ENCODE measurements at regions not wholly inside any gene's neighbourhood (a gene's known extent, or its start where the extent isn't known, plus 50 kb on each side); places are given as distances from the start of the nearest gene placed in this dataset.
"Not testable (repeated sequence)": the region's sequence is repeated elsewhere in the genome, so short reads cannot be mapped to it uniquely, and the experiment has no call there.

DNA sequence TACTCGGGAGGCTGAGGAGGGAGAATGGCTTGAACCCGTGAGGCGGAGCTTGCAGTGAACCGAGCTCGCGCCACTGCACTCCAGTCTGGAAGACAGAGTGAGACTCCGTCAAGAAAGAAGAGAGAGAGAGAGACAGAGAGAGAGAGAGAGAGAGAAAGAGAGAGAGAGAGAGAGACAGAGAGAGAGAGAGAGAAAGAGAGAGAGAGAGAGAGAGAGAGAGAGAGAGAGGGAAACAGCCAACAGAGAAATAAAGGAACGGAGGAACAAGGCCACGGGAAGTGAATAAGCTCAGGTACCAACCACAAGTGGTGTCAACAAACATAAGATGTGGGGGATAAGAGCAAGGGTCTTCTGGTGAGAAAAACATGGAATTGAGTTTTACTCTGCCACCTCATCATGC is 71.5 kb upstream of the LSM6 start:
- TF ChIP-seq, protein P1, sequence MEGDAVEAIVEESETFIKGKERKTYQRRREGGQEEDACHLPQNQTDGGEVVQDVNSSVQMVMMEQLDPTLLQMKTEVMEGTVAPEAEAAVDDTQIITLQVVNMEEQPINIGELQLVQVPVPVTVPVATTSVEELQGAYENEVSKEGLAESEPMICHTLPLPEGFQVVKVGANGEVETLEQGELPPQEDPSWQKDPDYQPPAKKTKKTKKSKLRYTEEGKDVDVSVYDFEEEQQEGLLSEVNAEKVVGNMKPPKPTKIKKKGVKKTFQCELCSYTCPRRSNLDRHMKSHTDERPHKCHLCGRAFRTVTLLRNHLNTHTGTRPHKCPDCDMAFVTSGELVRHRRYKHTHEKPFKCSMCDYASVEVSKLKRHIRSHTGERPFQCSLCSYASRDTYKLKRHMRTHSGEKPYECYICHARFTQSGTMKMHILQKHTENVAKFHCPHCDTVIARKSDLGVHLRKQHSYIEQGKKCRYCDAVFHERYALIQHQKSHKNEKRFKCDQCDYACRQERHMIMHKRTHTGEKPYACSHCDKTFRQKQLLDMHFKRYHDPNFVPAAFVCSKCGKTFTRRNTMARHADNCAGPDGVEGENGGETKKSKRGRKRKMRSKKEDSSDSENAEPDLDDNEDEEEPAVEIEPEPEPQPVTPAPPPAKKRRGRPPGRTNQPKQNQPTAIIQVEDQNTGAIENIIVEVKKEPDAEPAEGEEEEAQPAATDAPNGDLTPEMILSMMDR (IDR thresholded peaks at IDR 0.05; ENCODE audit: poor library complexity, severe bottlenecking), result not testable (repeated sequence)
- not testable (repeated sequence) for TF ChIP-seq RAD21 (conservative IDR thresholded peaks at IDR 0.05); POLR2AphosphoS5 (IDR thresholded peaks at IDR 0.05); SMC3 (conservative IDR thresholded peaks at IDR 0.05; ENCODE audit: poor library complexity); EZH2 (IDR thresholded peaks at IDR 0.05; ENCODE audit: borderline replicate concordance, insufficient read depth, low read length, poor library complexity, severe bottlenecking); TAF1 (IDR thresholded peaks at IDR 0.05; ENCODE audit: low read depth); MXI1 (conservative IDR thresholded peaks at IDR 0.05; ENCODE audit: poor library complexity, severe bottlenecking)
- TF ChIP-seq, protein P2, sequence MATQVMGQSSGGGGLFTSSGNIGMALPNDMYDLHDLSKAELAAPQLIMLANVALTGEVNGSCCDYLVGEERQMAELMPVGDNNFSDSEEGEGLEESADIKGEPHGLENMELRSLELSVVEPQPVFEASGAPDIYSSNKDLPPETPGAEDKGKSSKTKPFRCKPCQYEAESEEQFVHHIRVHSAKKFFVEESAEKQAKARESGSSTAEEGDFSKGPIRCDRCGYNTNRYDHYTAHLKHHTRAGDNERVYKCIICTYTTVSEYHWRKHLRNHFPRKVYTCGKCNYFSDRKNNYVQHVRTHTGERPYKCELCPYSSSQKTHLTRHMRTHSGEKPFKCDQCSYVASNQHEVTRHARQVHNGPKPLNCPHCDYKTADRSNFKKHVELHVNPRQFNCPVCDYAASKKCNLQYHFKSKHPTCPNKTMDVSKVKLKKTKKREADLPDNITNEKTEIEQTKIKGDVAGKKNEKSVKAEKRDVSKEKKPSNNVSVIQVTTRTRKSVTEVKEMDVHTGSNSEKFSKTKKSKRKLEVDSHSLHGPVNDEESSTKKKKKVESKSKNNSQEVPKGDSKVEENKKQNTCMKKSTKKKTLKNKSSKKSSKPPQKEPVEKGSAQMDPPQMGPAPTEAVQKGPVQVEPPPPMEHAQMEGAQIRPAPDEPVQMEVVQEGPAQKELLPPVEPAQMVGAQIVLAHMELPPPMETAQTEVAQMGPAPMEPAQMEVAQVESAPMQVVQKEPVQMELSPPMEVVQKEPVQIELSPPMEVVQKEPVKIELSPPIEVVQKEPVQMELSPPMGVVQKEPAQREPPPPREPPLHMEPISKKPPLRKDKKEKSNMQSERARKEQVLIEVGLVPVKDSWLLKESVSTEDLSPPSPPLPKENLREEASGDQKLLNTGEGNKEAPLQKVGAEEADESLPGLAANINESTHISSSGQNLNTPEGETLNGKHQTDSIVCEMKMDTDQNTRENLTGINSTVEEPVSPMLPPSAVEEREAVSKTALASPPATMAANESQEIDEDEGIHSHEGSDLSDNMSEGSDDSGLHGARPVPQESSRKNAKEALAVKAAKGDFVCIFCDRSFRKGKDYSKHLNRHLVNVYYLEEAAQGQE (IDR thresholded peaks at IDR 0.05; ENCODE audit: borderline replicate concordance), result not testable (repeated sequence)
